Ovary (tissue), 7 donors: ENCODE measurements at regions not wholly inside any gene's neighbourhood (a gene's known extent, or its start where the extent isn't known, plus 50 kb on each side); places are given as distances from the start of the nearest gene placed in this dataset.

Experiments used
- DNase-seq, 5 donors: peaks; one replicate each; pipeline ENCODE4 v3.0.0-alpha.2; 2019 to 2020
- H3K27ac ChIP-seq, 2 donors: fragments of 200-600 bp; one replicate each; pipeline versions ENCODE4 v1.5.1 to v1.8.0; 2019 to 2022
- H3K27me3 ChIP-seq: fragments of 200-600 bp; one replicate; pipeline ENCODE4 v1.8.0; 2022
- H3K36me3 ChIP-seq: fragments of 200-600 bp; sonication (generic); one replicate; pipeline ENCODE4 v1.5.1; 2019
- H3K4me1 ChIP-seq: one replicate; pipeline ENCODE4 v1.8.1; 2013; ENCODE audit warnings: mild to moderate bottlenecking, moderate library complexity; ENCODE audit not compliant: insufficient read depth
- H3K4me3 ChIP-seq: fragments of 200-600 bp; sonication (generic); one replicate; pipeline ENCODE4 v1.5.1; 2017
- H3K9me3 ChIP-seq, 2 donors: fragments of 200-600 bp in 1 of 2; sonication (generic) in 1 of 2; one replicate each; pipeline versions ENCODE4 v1.5.1 to v1.8.1; 2013 to 2019; ENCODE audit warnings: mild to moderate bottlenecking in 1 of 2, moderate library complexity in 1 of 2
- CTCF ChIP-seq, 3 donors: fragments of 450-650 bp in 2 of 3; fragments of 200-600 bp in 1 of 3; IDR thresholded peaks; one replicate each; pipeline versions ENCODE4 v1.5.1 to v1.8.0; 2016 to 2022; ENCODE audit warnings: antibody characterized with exemption in 3 of 3, mild to moderate bottlenecking in 1 of 3
- EP300 ChIP-seq: sonication (generic); formaldehyde crosslinking; IDR thresholded peaks from one replicate; pipeline ENCODE4 v1.6.1; 2017; ENCODE audit warnings: antibody characterized with exemption
- POLR2A ChIP-seq: fragments of 450-650 bp; IDR thresholded peaks from one replicate; pipeline ENCODE4 v1.6.1; 2017; ENCODE audit warnings: antibody characterized with exemption, mild to moderate bottlenecking, moderate library complexity
- WGBS, 3 donors: extraction: QIAGEN DNeasy Blood & Tissue Kit in 1 of 3; methylation state at CpG; one replicate each; pipeline versions ENCODE4 v1.1.5 to v1.1.7; 2013 to 2017; 5-methylcytosine and 5-hydroxymethylcytosine counted together
- intact Hi-C, 4 donors: fragments of 100-400 bp; cut with DNase I; formaldehyde crosslinking; loops; one replicate each; pipeline versions ENCODE4 v1.11.0 to v1.15.1; 2022 to 2023
- donor health status: DM: no; HTN: no; CAD: no; lungs with moderate emphysema.
- donor health status: DM: no; HTN: no; CAD: no.
- donor health status: Bipolar disorder and iron deficiency.
- donor health status: DM: no; HTN: no; CAD: no.
- donor health status: DM: yes; HTN: yes; CAD: no.

GRCh38 chr1:38455829-38456530, 403.6 kb downstream of the RRAGC start:
- Histone ChIP-seq H3K36me3 (no peaks in the 10 kb centered on the region), H3K4me1 (no peaks in the 10 kb centered on the region), H3K27ac (no peak overlapping the region), H3K4me3 (no peak overlapping the region), H3K9me3 (no peaks in the 10 kb centered on the region), H3K27me3 (no peaks in the 10 kb centered on the region)
- TF ChIP-seq EP300 (no peak), POLR2A (no peak)
- intact Hi-C loops: no loop called here
- DNase-seq: no peak
- WGBS, 3 donors: 67 to 69% (median 69%) methylated on average over 16 of the region's 16 CpGs

DNA sequence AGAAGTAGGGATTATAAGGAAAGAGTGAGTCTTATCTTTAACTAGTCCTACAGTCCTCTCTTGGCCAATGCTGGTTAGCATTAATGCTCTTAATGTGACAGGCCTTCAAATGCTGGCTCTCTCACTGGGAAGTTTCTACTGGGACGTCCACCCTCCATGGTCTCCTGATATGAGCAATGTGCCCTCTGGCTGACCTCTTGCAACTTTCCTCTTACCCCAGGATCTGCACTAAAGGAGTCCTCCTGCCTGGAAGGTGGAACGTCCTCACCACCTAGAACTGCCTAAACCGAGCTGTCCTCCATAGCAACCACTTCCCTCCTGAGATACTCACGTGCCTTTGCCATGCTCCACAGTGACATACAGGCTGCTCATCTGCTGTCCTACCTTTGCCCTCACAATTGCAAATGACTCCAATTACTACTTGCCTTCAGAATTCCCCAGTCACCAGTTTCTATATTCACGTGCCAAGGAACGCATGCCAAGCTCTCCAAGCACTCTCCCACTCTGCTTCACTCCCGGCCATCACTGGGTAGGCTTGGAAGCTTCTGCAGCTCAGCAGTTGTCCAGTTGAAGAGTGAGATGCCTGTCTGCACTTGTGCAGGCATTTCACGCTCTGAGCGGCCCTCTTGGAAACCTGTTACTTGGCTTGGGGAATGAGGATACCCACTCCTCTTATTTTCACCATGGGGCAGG, 404.7 kb downstream of the RRAGC start:
- DNase-seq: no peak
- WGBS, 3 donors: 78 to 83% (median 83%) methylated on average over 9 of the region's 9 CpGs
- intact Hi-C loops: no loop called here

GRCh38 chr1:38454236-38454635, 405.3 kb downstream of the RRAGC start:
- WGBS, 3 donors: 84 to 90% (median 88%) methylated on average over 5 of the region's 5 CpGs
- intact Hi-C loops: no loop called here

More for the DNA sequence above, 404.7 kb downstream of the RRAGC start:
- Histone ChIP-seq H3K27me3 (no peaks in the 10 kb centered on the region), H3K9me3 (no peaks in the 10 kb centered on the region), H3K4me1 (no peaks in the 10 kb centered on the region), H3K36me3 (no peaks in the 10 kb centered on the region), H3K4me3 (no peak overlapping the region), H3K27ac (no peak overlapping the region)
- TF ChIP-seq CTCF (IDR thresholded peaks at IDR 0.05) (no peak), POLR2A (no peak), EP300 (no peak)

DNA sequence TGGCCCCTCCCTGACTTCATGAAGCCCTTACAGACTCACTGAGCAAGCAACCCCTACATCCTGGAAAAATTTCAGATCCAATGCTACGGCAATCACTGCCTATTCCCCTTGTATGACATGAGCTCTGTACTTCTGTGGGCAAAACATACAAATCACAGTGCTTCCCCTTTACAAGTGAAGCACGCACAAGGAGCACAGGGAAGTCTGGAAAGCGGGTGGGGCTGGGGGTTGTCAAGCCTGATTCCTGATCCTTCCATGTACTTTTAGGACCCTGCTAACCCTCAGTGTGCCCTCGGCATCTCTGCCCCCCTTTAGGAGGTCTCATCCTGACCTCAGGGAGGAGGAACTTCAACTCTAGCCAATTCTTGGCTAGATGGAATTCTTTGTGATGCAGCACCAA, 405.7 kb upstream of the POU3F1 start:
- DNase-seq: no peak
- TF ChIP-seq POLR2A (no peak), CTCF (IDR thresholded peaks at IDR 0.05) (no peak), EP300 (no peak)
- no peaks in the 10 kb centered on the region for H3K4me1 ChIP-seq
- no peak overlapping the region for H3K27ac ChIP-seq
- no peaks in the 10 kb centered on the region for H3K27me3 ChIP-seq
- intact Hi-C loops: no loop called here
- H3K4me3 ChIP-seq: no peak overlapping the region
- no peaks in the 10 kb centered on the region for H3K9me3 ChIP-seq
- no peaks in the 10 kb centered on the region for H3K36me3 ChIP-seq
- WGBS, 3 donors: 55 to 67% (median 64%) methylated on average over 4 of the region's 4 CpGs

More at GRCh38 chr1:38454236-38454635, 405.3 kb downstream of the RRAGC start:
- Histone ChIP-seq H3K4me3 (no peak overlapping the region), H3K27ac (no peak overlapping the region), H3K27me3 (no peaks in the 10 kb centered on the region), H3K36me3 (no peaks in the 10 kb centered on the region), H3K4me1 (no peaks in the 10 kb centered on the region), H3K9me3 (no peaks in the 10 kb centered on the region)
- no peak for DNase-seq
- no peak for TF ChIP-seq EP300
- no peak for TF ChIP-seq POLR2A
- no peak for TF ChIP-seq CTCF (IDR thresholded peaks at IDR 0.05)

DNA sequence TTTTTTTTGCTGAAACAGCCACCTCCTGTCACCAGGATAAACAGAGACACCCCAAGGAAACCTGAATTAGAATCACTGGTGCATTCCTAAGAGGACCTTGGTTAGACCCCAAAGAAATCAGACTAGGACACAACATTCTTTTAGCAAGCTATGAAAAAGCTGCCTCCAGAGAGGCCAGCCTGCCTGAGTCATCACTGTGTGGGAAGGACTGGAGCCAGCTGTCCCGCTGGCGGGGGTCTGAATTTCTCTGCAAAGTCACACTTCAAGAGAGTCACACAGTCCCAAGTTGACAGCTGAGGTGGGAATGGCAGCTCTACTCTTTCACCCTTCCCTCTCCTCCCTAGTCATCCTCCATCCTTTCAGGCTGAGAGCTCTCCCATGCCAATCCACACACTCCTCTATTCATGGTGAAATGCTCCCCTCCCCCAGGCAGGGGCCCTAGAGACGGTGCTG, 405.0 kb upstream of the POU3F1 start:
- H3K9me3 ChIP-seq: no peaks in the 10 kb centered on the region
- intact Hi-C loops: no loop called here
- H3K27me3 ChIP-seq: no peaks in the 10 kb centered on the region
- no peak for TF ChIP-seq POLR2A
- TF ChIP-seq CTCF (IDR thresholded peaks at IDR 0.05): no peak
- TF ChIP-seq EP300: no peak
- no peaks in the 10 kb centered on the region for H3K36me3 ChIP-seq
- no peaks in the 10 kb centered on the region for H3K4me1 ChIP-seq
- no peak for DNase-seq
- H3K27ac ChIP-seq: no peak overlapping the region
- H3K4me3 ChIP-seq: no peak overlapping the region
- 9 to 11% (median 10%) methylated on average over 3 of the region's 3 CpGs for WGBS, 3 donors
